Testis (tissue), 2 donors: ENCODE measurements at regions not wholly inside any gene's neighbourhood (a gene's known extent, or its start where the extent isn't known, plus 50 kb on each side); places are given as distances from the start of the nearest gene placed in this dataset.

ENCODE experiments used
- POLR2A ChIP-seq: fragments of 450-650 bp; IDR thresholded peaks from one replicate; pipeline ENCODE4 v1.6.1; 2017; ENCODE audit warnings: antibody characterized with exemption, mild to moderate bottlenecking, moderate library complexity
- TF ChIP-seq, protein P1 (sequence below), 3 experiments: fragments of 450-650 bp in 2 of 3; fragments of 200-600 bp in 1 of 3; sonication (generic) in 1 of 3; IDR thresholded peaks; one replicate each; pipeline ENCODE4 v1.5.1; 2016 to 2019; ENCODE audit warnings: antibody characterized with exemption in 3 of 3, mild to moderate bottlenecking in 2 of 3, moderate library complexity in 1 of 3

DNA sequence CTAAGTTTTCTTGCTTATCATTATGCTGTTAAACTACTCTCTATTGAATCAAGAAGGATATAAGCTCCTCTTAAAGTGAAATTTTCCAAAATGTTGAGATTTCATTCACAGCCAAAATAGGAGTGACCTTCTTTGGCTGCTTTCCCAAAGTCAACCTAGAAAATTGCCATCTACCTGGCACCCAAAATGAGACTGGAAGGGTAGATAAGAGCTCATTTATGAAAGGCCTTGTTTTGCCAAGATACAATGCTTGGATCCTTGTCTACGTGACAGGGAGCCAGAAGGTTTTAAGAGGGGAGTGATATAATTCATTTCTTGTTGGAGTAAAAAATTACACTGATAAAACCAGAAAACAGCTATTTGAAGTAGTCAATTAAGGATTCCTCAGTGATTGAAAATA lies 287.1 kb downstream of the IZUMO3 start:
- TF ChIP-seq, protein P1, sequence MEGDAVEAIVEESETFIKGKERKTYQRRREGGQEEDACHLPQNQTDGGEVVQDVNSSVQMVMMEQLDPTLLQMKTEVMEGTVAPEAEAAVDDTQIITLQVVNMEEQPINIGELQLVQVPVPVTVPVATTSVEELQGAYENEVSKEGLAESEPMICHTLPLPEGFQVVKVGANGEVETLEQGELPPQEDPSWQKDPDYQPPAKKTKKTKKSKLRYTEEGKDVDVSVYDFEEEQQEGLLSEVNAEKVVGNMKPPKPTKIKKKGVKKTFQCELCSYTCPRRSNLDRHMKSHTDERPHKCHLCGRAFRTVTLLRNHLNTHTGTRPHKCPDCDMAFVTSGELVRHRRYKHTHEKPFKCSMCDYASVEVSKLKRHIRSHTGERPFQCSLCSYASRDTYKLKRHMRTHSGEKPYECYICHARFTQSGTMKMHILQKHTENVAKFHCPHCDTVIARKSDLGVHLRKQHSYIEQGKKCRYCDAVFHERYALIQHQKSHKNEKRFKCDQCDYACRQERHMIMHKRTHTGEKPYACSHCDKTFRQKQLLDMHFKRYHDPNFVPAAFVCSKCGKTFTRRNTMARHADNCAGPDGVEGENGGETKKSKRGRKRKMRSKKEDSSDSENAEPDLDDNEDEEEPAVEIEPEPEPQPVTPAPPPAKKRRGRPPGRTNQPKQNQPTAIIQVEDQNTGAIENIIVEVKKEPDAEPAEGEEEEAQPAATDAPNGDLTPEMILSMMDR (IDR thresholded peaks at IDR 0.05): no peak
- TF ChIP-seq POLR2A: no peak
